GM21619 (cell line): ENCODE measurements at regions not wholly inside any gene's neighbourhood (a gene's known extent, or its start where the extent isn't known, plus 50 kb on each side); places are given as distances from the start of the nearest gene placed in this dataset.
A peak's percentile ranks its signal among the peaks of the same experiment; 100 is the strongest.
"Not testable (repeated sequence)": the region's sequence is repeated elsewhere in the genome, so short reads cannot be mapped to it uniquely, and the experiment has no call there.

ENCODE experiments used
- ATAC-seq: cut with Tn5 transposase; IDR thresholded peaks from one replicate; pipeline ENCODE4 v1.9.1; 2021; ENCODE audit not compliant: unreplicated experiment

DNA sequence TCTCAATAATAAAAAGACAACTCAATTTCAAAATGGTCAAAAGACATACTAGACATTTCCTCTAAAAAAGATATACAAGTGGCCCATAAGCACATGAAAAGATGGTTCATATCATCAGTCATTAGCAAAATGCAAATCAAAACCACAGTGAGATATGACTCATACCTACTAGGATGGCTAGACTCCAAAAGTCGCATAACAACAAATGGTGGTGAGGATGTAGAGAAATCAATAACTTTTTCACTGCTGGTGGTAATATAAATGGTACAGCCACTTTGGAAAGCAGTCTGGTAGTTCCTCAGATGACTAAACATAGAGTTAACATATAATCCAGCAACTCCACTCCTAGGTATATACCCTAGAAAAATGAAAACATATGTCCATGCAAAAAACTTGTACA lies 242.3 kb upstream of the NOL4 start:
- no peak for ATAC-seq

DNA sequence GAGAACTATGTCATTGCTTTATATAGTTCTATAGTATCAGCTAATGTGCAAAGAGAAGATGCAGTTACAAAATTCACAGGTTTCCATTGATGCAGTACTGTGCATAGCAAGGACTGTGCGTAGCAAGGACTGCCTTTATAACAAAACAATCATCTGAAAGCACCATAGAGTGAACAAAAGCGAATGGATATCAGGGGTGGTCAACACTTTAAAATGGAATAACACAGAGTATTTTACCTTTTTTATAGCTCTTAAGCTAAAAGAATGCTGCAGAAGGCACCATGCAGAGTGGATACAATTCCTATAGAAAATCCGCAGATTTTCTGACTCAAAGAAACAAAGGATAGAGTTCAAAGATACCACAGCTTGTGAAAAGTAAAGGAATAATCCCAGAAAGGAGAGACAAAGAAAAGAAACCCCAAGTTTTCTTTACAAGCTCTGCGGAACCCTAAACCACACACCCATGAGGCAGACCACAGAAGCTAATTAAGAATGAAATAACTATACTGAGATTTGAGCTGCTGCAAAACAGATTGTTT lies 229.9 kb upstream of the DTNA start:
- ATAC-seq, result no peak

DNA sequence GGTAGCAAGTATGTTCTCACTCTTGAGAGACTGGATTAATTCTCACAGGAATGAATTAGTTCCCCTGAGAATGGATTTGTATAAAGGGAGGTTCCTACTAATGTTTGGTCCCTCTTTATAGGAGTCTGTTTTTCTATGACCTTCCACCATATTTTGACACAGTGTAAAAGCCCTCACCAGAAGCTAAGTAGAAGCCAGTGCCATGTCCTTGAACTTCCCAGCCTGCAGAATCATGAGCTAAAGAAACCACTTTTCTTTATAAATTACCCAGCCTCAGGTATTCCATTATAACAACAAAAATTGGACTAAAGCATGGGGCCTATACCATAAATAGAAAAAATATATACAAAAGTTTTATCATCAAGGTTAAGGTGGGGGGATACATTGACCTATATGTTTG lies 227.9 kb upstream of the DTNA start:
- ATAC-seq, result no peak

DNA sequence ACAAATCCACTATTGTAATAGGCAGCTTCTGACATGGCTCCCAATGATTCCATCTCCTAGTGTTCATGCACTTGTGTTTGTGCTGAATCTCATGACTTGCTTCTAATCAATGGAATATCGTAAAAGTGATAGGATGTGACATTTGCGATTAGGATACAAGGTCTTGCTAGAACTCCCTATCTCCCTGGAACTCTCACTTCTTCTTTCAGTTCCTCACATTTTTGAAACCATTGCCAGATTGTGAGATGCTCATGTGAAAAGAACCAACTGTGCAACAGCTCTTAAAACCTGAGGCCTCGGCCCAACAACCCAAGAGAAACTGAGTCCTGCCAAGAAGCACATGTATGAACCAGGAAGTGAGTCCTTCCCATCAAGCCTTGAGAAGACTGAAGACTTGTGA lies 226.9 kb upstream of the DTNA start:
- no peak for ATAC-seq

DNA sequence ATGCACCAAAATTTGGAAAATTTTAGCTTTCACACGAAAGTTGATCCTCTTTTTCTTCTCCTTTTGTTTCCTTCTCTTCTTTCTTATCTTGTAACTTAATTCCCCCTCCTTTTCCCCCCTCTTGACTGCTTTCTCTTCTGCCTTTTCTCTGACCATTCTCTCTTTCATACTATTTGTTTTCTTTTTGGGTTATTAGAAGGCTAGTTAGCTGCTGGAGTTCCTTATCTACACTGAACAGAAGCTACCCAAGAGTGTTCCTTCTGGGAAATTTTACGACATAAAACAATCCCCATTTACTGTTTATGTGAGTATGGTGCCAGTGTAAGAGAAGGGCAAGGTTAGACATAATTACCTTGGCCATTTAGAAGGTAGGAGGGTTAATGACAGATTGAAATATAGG lies 218.4 kb upstream of the DTNA start:
- no peak for ATAC-seq

DNA sequence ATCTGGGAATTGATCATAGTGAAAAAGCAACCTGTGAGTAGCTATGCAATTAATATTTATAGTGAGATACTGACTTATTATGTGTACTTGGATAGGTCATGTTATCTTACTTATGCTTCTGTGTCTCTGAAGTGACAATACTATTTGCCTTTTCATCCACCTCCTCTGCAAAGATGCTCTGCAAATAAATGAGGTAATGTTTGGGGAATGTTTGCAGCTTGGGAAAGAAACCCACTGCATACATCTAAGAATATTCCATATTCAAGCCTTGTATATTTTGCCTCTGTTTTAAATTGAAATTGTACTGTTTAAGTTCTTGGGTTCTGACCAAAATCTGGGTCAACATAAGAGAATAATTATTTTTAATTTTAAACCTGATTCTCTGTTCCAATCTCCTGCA lies 217.4 kb upstream of the DTNA start:
- ATAC-seq, result no peak

DNA sequence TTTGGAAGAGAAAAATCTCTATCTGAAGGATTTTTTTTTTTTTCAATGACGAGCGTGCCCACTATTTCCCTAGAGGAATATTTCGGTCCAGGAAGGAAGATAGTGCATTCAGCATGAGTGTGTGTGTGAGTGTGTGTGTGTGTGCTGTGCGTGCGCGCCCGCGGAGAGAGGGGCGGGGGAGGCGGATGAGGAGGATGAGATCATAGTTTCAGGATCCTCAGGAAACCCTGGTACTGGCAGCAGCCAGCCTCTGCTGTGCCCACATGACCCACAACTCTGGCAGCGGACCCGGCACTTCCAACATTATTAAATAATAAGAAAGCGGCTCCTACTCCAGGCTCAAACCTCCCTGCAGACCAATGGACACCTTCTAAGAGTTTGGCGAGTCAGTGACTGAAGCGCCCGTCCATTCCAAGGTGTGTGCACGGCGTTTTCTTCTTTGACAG lies 217.0 kb upstream of the DTNA start:
- ATAC-seq, result peak; percentile 61

DNA sequence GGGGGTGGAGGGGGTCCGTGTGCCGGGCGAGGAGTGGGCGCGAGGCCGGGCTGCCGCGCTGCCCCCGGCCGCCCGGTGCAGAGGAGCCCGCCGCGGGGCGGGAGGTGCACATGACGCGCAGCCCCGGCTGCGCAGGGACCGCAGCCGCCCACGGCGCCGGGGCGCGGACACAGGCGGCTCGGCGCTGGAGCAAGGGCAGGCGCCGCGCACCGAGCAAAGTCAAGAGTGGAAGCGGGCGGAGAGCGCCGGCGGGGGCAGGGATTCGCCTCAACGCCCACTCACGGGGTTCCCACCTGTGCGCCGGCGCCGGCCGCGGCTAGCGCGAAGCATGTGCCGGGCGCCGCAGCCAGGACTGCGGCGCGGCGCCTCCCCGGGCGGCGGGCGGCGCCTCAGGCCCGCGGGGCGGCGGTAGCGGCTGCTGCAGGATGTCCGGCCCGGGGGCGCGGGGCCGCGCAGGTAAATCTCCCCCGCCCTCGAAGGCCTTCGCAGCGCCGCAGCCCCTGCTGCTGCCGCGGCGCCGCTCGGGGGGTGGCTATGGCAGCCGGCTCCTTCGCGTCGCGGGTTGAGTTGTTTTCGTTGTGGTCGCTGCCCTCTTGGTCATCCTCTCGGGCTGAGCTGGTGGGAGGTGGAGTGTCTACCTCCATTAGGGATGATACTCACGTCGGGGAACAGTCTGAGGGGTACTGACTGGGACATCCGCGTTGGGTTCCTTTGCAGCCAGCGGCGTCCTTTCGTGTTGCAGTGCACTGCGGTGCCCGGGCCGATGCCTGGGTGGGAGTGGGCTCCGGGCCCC lies 216.3 kb upstream of the DTNA start:
- peak; percentile 43 for ATAC-seq

DNA sequence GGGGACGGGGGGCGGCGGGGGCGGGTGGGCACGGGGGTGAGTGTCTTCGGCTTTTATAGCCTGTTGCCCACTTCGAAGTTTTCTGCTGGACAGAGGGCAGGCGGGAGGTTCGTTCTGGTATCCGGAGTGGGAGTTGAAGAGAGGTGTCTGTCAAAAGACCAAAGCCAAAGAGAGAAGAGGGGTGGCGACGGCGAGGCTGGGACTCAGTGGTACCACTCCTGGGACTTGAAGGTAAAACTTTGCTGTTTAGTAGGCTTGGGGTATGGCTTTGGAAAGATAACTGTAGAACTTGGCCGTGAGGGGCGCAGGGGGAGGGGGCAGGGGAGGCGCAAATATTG lies 215.8 kb upstream of the DTNA start:
- no peak for ATAC-seq

DNA sequence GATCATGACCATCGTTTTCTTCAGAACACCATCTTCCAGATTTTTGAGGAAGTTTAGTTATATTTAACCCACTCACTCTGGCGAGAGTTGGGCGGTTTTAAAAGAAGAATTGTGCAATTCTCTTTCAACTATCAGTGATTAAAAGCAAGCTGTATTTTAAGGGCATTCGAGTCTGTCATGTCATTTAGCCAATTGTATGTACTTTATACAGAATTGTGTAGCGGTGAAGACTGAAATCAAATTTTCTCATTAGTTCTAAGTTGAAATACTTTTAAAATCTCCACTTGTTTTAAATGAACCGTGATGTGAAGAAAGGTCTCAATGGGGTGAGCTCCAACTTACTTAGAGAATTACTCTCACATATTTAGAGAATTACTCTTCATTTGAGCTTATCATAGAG lies 214.6 kb upstream of the DTNA start:
- ATAC-seq, result no peak

DNA sequence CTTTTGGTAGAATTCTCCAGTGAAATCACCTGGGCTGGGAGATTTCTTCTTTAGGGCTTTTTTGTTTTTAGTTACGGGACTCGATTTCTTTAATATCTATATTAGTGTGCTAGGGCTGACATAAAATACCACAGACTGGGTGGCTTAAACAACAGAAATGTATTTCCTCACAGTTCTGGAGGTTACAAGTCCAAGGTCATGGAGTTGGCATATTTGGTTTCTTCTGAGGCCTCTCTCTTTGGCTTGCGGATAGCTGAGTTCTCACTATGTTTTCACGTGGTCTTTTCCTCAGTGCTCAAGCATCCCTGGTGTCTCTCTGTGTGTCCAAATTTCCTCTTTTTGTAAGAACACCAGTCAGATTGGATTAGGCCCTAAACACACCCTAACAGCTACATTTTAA lies 208.5 kb upstream of the DTNA start:
- ATAC-seq, result no peak

DNA sequence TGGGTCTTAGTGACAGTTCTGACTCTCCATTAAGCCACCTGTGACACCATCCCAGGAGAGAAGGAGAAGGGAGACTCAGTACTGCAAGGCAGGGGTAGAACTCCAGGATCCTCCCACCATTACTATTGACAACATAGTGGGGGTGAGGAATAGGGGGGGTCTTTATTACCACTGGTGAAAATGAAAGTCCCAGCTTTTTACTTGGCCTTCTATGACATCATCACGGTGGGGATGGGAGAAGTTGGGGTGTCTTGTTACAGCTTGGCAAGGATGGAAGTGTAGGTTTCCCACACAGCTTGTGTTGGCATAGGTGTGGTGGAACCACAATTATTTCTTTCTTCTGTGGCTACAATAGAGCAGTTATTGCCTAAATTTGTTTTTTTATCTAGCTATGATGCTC lies 203.9 kb upstream of the DTNA start:
- ATAC-seq, result no peak

DNA sequence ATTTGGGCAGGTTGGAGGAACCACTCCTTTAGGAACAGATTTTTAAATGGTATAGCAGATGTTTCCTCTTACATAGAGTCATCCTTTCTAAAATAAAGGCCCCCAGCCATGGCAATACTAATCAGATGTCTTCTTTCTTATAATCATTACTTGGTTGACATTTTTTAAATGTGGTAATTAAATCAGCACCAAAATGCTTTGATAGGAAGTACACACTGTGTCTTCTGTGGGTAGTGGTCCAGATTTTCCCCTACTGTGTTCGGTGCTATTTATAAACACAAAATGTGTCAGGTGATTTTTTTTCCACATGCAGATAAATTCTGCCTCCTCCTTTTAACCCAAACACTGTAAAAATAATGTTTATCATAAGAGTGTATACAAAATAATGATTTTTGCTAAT lies 200.9 kb upstream of the DTNA start:
- ATAC-seq, result no peak

DNA sequence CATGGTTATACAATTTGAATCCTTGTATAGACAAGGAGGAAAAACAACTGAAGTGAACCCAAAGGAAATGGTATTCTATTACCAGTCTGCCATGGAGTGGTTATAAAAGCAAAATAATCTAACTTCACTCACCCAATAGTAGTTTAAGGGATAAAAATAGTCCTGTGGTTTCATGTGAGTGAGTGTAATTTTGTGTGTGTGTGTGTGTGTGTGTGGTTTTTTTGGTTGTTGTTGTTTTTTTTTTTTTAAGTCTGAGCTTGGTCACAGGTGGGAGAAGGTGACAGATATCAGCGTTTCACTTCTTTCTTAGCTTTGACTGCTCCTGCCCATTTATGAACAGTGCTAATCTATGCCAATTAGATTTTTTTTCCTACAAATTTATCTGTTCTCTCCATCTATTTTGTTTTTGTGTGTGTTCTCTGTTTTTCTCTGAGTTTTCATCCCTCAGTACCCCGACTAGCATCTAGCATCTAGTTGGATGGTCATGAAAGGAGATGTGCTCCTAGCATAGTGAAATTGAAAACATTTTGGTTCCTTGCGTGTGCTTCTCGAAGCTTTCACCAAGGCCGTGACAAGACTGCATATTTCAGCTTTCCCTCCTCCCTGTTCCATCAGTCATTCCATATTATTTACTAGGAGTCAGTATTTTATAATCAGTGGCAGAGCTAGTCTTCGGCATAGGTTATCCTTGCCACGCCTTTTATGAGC lies 200.1 kb upstream of the DTNA start:
- no peak for ATAC-seq

DNA sequence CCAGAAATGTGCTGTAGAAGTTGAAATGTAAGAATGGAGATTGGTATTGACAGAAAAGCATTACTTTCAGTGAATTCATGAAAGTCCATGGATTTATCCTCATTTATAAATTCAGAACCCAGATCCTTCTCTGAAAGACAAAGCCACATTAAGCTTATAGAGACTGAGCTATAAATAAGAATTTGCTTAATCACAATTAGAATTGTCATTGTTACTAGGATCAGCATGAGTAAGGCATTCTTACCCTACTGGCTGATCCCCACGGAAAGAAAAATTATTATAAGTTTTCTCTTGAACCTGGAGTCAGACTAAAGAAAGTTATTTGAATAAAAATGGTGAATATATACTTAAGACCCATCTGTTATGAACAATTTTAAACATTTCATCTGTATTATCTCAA lies 199.2 kb upstream of the DTNA start:
- ATAC-seq, result no peak

DNA sequence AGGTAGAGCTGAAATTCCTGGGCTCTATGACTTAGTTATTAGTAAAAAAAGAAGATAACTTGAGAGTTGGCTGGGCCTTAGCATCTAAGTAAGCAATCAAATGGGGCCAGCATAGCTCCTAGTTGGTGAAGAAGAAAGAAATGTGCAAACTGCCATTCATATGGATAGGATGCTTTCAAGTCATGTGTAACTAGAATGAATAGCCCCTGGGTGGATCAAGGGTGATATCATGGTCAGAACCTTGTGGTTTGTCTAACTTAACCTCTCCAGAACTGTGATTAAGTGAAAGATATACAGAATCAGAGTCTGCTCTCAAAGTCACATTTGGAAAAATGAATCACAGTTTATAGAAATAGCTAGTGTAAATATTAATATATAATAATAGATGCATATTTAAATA lies 198.7 kb upstream of the DTNA start:
- no peak for ATAC-seq

DNA sequence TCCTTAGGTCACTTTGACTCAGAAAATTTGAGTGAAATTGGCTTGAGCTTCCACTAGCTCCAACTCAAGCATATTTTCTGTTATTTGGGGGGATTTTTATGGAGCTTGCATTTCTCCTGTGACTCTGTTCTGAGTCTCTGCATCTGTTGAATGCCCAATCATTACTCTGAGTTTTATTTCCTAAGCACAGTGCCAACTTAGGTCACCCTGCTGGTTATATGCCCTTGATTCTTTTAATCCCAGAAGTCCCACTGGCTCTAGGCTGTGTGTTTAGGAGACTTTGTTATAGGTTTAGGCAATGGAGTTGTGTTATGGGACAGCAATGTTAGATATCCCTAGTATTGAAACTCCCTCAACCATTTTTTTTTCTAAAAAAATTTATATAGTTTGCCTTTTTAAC lies 198.2 kb upstream of the DTNA start:
- no peak for ATAC-seq

DNA sequence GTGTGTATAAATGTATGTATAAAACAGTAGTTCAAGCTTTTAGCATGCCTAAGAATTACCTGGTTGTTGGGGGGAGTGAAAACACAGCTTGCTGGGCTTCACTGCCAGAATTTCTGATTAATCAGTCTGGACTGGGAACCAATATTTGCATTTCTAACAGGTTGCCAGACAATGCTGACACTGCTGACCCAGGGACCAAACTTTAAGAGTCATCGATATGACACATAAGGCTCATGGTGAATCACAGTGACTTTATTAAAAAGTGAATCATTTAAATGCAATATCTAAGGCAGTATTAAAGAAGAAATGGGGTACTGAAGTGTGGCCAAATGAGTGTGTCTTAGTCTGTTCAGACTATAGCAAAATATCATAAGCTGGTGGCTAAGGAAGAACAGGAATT lies 195.9 kb upstream of the DTNA start:
- no peak for ATAC-seq

DNA sequence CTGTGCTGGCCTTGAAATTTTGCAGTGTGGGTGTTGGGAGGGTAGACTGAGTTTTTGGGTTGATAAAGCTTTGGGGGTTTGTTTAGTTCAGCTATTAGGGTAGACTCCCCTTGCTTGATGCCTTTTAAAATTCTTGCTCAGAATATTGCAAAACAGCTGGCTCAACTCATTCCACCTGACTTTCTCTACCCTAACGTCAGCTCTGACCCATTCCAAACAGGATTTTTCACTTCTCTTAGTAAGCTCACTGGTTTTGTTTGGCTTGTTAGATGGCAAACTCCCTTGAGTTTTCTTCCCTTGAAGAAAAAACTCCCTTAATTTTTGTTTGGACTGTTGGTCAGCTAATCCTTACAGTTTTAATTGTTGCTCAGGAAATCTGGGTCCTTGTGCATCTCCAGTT lies 195.1 kb upstream of the DTNA start:
- no peak for ATAC-seq

DNA sequence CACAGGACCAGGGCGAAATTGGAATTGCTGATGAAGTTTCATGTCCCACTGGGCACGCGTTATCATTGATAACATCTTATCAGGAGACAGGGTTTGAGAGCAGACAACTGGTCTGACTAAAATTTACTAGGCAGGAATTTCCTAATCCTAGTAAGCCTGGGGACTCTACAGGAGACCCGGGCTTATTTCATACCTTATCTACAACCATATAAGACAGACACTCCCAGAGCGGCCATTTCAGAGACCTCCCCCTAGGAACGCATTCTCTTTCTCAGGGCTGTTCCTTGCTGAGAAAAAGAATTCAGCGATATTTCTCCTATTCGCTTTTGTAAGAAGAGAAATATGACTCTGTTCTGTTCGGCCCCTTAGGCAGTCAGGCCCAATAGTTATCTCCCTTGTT lies 193.7 kb upstream of the DTNA start:
- ATAC-seq, result not testable (repeated sequence)

DNA sequence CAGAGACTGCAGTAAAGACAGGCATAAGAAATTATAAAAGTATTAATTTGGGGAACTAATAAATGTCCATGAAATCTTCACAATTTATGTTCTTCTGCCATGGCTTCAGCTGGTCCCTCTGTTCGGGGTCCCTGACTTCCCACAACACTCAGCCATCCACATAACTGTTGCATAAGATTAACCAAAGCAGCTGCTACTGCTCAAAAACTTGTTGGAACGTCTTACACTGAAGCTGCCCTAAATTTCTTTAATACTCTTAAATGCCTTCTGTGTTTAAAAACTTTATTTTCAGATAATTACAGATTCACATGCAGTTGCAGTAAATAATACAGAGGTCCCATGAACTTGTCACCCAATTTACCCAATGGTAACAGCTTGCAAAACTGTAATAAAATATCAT lies 193.1 kb upstream of the DTNA start:
- ATAC-seq, result not testable (repeated sequence)

DNA sequence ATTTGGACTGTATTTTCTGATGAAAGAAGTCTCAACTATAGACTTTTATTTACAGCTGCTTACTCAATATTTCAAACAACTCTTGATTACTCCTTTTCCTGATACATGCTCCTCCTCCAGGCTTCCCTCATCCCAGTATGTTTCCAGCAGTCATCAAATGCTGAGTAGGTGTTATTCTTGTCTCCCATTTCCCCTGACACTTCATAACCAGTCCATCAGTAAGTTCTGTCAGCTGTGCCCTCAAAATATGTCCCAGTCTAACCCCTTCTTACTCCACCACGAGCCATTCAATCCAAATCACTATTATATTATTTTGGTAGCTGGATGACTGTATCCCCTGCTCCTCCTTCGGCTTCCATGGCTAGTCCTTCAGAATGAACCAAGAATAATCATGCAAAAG lies 189.1 kb upstream of the DTNA start:
- no peak for ATAC-seq

DNA sequence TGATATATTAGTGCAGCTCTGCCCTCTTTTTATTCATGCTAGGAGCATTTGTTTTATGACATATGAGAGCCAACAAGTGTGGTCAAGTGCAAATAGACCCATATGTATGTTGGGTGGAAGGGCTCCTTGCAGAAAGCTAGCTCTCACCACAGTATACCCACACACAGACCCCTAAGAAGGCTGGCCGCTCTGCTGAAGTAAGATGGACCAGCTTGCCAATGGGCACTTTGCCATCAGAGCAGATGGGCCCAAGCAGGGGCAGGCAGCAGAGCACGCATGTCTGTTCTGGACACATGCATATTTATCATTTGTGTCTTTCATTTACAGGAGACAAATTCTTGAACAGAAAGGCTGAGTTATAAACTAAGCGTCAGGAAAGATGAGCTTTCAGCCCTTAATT lies 187.5 kb upstream of the DTNA start:
- ATAC-seq, result no peak
